WTC11 (cell line): ENCODE measurements at regions not wholly inside any gene's neighbourhood (a gene's known extent, or its start where the extent isn't known, plus 50 kb on each side); places are given as distances from the start of the nearest gene placed in this dataset.

Experiments used
- ATF2 ChIP-seq: sonication (generic); formaldehyde crosslinking; IDR thresholded peaks from 2 replicates; pipeline ENCODE4 v1.8.1; 2022; ENCODE audit warnings: low read depth, missing genetic modification reagents, borderline replicate concordance
- CTCF ChIP-seq: fragments of 200-600 bp; IDR thresholded peaks from 2 replicates; pipeline ENCODE4 v1.8.0; 2022; ENCODE audit warnings: antibody characterized with exemption
- E2F1 ChIP-seq: sonication (generic); formaldehyde crosslinking; IDR thresholded peaks from 2 replicates; pipeline ENCODE4 v1.8.0; 2022; ENCODE audit warnings: mild to moderate bottlenecking, missing genetic modification reagents
- MXD4 ChIP-seq: fragments of 250-450 bp; sonication (Bioruptor Pico); IDR thresholded peaks from 2 replicates; pipeline ENCODE4 v1.8.0; 2021; ENCODE audit warnings: mild to moderate bottlenecking, moderate library complexity, borderline replicate concordance
- NR2C2 ChIP-seq: sonication (generic); formaldehyde crosslinking; IDR thresholded peaks from 2 replicates; pipeline ENCODE4 v1.8.0; 2022; ENCODE audit warnings: mild to moderate bottlenecking, missing genetic modification reagents
- NR3C1 ChIP-seq: sonication (generic); formaldehyde crosslinking; conservative IDR thresholded peaks from 2 replicates; pipeline ENCODE4 v1.8.1; 2023; ENCODE audit warnings: low read depth, mild to moderate bottlenecking, missing genetic modification reagents
- PREB ChIP-seq: sonication (generic); formaldehyde crosslinking; IDR thresholded peaks from 2 replicates; pipeline ENCODE4 v1.8.1; 2022; ENCODE audit warnings: mild to moderate bottlenecking, missing genetic modification reagents, moderate library complexity, borderline replicate concordance
- TEAD4 ChIP-seq: sonication (generic); formaldehyde crosslinking; IDR thresholded peaks from 2 replicates; pipeline ENCODE4 v1.8.0; 2022; ENCODE audit warnings: mild to moderate bottlenecking, missing genetic modification reagents
- ZBTB21 ChIP-seq: sonication (generic); formaldehyde crosslinking; IDR thresholded peaks from 2 replicates; pipeline ENCODE4 v1.8.1; 2023; ENCODE audit warnings: mild to moderate bottlenecking, missing genetic modification reagents, borderline replicate concordance
- ZBTB43 ChIP-seq: sonication (generic); formaldehyde crosslinking; IDR thresholded peaks from 2 replicates; pipeline ENCODE4 v1.8.1; 2023; ENCODE audit warnings: mild to moderate bottlenecking, missing genetic modification reagents

GRCh38 chr6:21949211-21949801 lies 347.5 kb downstream of the PRL start:
- TF ChIP-seq ATF2 (CRISPR knock-in tag) (no peak), ZBTB21 (CRISPR knock-in tag) (no peak), E2F1 (CRISPR knock-in tag) (no peak), MXD4 (CRISPR knock-in tag) (no peak), NR3C1 (CRISPR knock-in tag) (no peak), TEAD4 (CRISPR knock-in tag) (no peak), PREB (CRISPR knock-in tag) (no peak), CTCF (no peak), NR2C2 (CRISPR knock-in tag) (no peak), ZBTB43 (CRISPR knock-in tag) (no peak)
